Erythroblast (primary cell): ENCODE measurements at regions not wholly inside any gene's neighbourhood (a gene's known extent, or its start where the extent isn't known, plus 50 kb on each side); places are given as distances from the start of the nearest gene placed in this dataset.

ENCODE experiments used
- GATA1 ChIP-seq: IDR thresholded peaks from 2 replicates; pipeline ENCODE4 v1.6.1; 2011; ENCODE audit warnings: low read depth, mild to moderate bottlenecking, control low read depth, low read length, moderate library complexity
- POLR2A ChIP-seq: IDR thresholded peaks from 2 replicates; pipeline ENCODE4 v1.6.1; 2011; ENCODE audit warnings: mild to moderate bottlenecking, low read length

DNA sequence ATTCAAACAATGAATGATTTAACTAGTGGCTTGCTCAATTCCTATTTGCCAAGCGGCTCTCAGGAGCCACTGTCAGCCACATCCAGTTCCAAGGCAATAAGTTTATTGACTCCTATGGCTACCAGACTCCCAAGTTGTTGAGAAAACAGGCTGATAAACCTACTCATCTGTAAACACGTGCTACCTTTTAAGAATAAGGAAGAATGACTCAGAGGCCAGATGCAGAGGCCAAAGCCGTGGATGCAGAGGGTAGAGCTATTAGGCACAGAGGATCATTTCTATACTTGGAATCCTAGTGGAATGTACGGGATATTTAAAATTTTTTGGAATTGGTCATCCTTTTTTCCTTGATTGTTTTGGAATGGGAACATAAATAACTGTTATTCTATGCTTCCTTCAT, 1921.1 kb downstream of the OLFM4 start:
- TF ChIP-seq POLR2A (no peak), GATA1 (no peak)
